HS-5 (cell line): ENCODE measurements at regions not wholly inside any gene's neighbourhood (a gene's known extent, or its start where the extent isn't known, plus 50 kb on each side); places are given as distances from the start of the nearest gene placed in this dataset.

Source experiments
- DNase-seq: peaks from one replicate; pipeline ENCODE4 v3.0.0-alpha.2; 2012; ENCODE audit warnings: low read depth

GRCh38 chr6:120083186-120083585 lies 733.6 kb upstream of the MAN1A1 start:
- no peak for DNase-seq

- no peak for DNase-seq
These were observed 727.9 kb upstream of the MAN1A1 start for GRCh38 chr6:120077489-120077888.

DNA sequence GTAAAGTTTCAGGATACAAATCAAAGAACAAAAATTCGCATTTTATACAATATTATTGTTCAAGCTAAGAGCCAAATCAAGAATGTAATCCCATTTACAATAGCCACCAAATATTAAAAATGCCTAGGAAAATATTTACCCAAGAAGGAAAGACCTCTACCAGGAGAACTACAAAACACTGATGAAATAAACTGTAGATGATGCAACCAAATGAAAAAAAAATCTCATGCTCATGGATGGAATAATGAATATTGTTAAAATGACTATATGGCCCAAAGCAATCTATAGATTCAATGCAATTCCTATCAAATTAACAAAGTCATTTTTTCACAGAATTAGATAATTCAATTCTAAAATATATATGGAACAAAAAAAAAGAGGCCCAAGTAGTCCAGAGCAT lies 708.8 kb upstream of the MAN1A1 start:
- no peak for DNase-seq

GRCh38 chr6:120056085-120056484 lies 706.5 kb upstream of the MAN1A1 start:
- no peak for DNase-seq

- DNase-seq, result no peak
These were observed 705.5 kb upstream of the MAN1A1 start for GRCh38 chr6:120055071-120055470.

DNA sequence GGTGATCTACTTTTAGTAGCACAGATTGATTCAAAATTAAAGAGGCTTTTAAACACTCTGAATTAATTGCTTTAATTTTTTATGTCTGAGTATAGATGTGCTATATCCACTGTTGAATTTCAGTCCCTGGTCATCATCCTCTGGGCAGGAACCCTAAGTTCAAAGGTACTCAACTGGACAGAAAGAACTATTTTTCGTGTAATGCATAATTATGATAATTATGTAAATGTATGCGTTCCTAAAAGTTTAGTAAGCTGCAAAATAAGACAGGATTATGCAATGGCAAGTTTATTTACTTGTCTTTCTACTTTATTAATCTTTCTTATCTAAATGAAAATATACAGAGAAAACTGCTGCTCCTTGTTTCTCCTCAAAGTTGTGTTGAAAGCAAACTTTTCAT lies 690.1 kb upstream of the MAN1A1 start:
- DNase-seq, result no peak

DNA sequence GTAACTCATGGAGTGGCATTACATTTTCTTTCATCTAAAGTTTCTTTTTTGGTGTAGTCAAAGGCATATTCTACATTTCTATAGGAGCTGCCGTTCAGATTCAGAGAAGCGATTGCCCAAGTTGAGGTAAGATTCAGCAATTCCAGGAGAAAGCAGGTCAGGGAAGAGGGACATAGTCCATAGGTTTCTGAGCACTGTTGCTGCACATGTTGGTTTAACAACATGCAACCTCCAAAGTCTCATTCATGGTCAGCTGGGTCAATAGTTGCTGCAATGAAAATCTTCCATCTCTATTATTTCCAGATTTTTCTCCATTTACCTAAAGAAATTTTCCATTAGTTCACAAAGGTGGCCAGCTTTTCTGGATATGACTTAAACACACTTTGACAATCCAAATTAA lies 682.3 kb upstream of the MAN1A1 start:
- DNase-seq, result no peak

- DNase-seq, result no peak
These were observed 677.2 kb upstream of the MAN1A1 start for GRCh38 chr6:120026791-120027190.

- DNase-seq, result no peak
These were observed 660.5 kb upstream of the MAN1A1 start for GRCh38 chr6:120010075-120010474.

- DNase-seq, result no peak
These were observed 655.9 kb upstream of the MAN1A1 start for GRCh38 chr6:120005292-120005976.

DNA sequence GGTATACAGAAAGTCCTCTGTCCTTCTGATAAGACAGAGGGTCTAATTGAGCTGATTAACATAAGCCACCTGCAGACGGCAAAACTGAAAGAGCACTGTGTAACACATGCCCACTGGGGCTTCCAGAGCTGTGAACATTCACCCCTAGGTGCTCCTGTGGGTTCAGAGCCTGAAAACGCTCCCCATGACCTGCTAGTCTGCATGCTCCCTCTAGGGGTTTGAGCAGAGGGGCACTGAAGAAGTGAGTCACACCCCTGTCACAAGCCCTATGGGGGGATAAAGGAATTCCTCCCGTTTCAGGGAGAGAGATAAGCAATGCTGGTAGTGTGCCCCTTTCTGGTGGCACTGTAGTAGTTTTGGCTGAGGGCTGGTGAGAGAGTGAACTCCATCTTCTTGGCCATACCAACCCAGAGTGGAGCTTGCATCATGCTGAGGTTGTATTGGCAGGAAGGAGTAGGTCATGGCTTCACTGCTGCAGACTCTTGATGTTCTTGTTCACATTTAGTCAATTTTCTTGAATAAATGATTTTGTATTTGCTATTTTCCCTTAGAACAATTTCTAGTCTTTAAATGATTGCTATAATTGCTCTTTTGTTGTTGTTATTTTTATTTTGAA lies 637.5 kb upstream of the MAN1A1 start:
- no peak for DNase-seq

DNA sequence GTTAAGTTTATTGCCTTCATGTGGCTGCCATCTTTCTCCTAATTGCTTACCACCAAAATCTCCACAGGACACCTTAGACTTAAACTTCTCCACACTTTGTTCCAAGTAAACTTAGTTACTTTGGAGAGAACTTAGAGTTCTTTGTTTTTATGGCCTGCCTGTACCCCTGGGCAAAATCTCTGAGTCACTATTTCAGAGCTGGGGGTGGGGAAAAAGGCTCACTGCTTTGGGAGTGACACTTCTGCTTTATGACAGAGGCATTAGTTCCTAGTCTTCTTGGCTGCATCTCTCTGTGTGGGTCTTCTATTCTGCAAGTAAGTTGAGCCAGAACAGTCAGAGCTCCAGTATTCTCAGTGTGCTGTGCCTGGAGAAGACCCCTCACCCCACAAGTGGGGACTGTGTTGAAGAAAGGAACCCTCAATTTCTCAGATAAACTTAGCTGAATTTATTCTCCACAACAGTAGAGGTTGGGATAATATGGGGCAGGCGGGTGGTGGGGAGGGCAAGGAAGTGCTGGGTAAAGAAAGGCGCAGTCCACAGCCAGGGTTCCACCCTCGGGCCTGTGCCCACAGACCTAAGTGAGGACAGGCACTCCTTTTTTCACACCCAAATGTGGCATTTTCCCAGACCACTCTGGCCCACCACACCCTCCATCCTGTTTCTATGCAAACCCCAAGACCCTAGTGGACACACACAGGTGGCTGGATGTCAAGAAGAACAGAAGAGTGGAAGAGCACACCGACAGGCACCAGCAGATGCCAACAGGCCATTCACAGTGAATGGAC lies 636.6 kb upstream of the MAN1A1 start:
- DNase-seq, result no peak

- no peak for DNase-seq
These were observed 631.2 kb upstream of the MAN1A1 start for GRCh38 chr6:119980802-119981201.

DNA sequence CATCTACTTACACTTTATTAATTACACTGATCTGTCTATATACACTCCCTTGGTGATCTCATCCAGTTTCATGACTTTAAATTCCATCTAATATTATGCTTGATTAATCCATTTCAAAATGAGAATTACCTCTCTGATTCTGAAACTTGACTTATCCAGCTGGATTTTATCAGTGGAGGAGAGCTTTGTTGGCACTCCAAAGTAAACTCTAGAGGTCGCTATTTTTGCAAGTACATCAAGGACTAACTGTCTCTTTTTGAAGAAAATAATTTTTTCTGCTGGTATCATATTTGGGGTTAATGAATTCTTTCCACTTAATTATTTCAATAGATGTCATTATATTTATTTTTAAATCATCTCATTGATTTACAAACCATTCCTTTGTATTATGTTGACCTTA lies 630.3 kb upstream of the MAN1A1 start:
- no peak for DNase-seq

DNA sequence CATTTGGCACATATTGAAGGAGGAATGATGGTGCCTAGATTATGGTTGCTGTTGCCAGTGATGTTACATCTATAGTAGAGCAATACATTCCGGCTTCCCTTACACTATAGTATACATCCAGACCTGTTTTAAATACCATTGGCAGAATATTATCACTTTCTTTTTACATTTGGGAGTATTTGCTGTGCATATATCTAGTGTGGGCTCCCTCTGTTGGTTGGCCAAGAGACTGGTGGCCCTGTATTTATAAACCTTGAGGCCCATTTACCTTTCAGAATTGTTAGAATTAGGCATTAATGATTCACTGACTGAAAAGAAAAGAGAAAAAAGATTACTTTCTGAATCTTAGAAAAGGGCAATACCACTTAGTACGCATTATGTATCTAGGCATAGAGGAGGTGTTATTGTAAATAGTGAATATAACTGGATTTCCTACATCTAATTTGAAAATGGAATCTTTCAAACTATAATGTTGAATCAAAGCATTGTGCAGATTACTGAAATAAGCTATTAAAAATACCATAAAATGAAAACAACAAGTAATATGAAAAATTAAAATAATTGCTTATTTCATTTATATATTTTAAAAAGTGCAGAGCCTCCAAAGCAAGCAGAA lies 628.8 kb upstream of the MAN1A1 start:
- no peak for DNase-seq

- no peak for DNase-seq
These were observed 625.0 kb upstream of the MAN1A1 start for GRCh38 chr6:119974430-119975159.

DNA sequence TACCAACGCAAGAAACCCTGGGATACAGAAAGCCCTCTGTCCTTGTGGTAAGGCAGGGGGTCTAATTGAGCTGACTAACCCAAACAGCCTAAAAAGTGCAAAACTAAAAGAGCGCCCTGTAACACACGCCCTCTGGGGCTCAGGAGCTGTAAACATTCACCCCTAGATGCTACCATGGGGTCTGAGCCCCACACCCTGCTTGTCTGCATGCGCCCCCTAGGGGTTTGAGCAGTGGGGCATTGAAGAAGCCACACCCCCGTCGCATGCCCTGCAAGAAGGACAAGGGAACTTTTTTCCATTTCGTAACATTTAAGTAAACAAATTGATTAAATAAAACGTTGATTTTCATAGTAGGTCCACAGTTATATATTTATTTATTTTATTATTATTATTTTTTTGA lies 616.9 kb upstream of the MAN1A1 start:
- DNase-seq, result no peak

DNA sequence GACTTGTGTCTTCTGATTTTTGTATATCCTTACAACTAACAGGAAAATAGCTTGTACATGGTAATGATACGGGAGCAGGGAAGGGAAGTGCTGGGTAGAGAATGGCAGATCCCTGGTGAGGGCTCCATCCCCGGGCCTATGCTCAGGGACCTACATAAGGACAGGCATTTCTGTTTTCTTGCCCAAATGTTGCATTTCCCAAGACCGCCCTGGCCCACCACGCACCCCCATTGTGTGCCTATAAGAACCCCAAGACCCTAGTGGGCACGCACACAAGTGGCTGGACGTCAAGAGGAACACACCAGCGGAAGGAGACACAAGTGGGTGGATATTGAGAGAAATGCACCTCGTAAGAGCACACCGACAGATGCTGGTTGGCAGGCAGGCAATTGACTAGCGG lies 616.3 kb upstream of the MAN1A1 start:
- no peak for DNase-seq

GRCh38 chr6:119965008-119965407 lies 615.4 kb upstream of the MAN1A1 start:
- no peak for DNase-seq

- DNase-seq, result no peak
These were observed 612.9 kb upstream of the MAN1A1 start for GRCh38 chr6:119962505-119962904.

DNA sequence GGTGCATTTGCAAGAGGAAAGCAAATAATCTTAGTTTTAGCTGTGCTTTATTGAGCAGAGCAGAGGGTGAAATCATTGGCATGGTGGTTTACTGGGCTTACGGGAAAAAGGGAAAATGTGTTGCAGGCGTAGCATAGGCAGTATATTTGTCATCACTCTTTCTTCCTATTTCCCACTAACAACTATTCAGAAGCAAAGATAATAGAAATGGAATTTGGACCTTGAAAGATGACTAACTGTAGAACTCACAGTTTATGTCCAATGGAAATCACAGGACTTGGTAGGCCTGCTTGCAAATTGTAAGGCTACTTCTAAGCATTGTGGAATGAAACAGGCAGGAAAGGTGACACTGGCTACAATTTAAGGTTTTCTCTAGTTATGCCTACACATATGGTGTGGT lies 611.9 kb upstream of the MAN1A1 start:
- DNase-seq, result no peak

- DNase-seq, result no peak
These were observed 610.9 kb upstream of the MAN1A1 start for GRCh38 chr6:119960456-119960855.
